ENCODE measurements at regions not wholly inside any gene's neighbourhood (a gene's known extent, or its start where the extent isn't known, plus 50 kb on each side); places are given as distances from the start of the nearest gene placed in this dataset.

DNA sequence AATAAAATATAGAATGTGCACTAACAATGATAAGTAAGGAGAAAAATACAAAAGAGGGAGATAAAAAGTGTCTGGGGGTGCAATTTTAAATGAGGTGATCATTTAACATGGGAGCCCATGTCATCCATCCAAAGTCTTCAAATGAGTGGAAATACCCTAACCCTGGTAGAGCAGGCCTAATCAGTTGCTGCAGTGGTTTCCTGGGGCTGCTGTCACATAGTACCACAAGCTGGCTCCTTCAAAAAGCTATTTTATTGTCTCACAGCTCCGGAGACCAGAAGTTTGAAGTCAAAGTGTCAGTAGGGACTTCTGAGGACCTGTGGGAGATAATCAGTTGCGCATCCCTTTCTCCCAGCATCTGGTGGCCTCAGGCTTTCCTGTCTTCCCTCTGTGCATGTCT lies 717.9 kb downstream of the DIAPH3 start:
- H3K4me1 ChIP-seq, result no peaks in the 10 kb centered on the region

DNA sequence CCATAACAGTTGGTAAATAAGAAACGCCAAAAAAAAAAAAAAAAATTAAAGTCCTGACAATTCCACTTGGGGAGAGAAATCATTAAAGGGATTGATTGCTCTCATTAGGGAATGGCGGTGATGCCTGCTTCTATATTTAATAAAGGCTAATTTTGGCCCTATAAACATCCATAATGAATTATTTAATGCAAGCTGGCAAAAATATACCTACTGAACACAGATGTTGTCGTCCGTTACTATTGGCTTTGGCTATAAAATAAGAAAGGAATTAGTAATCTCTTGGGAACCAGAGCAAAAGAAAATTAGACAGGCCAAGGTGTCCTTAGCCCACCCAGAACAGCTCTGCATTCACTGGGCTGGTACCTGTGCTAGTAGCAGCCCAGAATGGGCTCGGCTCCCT lies 717.3 kb downstream of the DIAPH3 start:
- H3K4me1 ChIP-seq, result no peaks in the 10 kb centered on the region
- intact Hi-C loops (cut with DNase I), result no loop called here
- ATAC-seq, result no peak

More for the DNA sequence above, 717.9 kb downstream of the DIAPH3 start:
- intact Hi-C loops (cut with DNase I), result no loop called here
- TF ChIP-seq, protein P1, sequence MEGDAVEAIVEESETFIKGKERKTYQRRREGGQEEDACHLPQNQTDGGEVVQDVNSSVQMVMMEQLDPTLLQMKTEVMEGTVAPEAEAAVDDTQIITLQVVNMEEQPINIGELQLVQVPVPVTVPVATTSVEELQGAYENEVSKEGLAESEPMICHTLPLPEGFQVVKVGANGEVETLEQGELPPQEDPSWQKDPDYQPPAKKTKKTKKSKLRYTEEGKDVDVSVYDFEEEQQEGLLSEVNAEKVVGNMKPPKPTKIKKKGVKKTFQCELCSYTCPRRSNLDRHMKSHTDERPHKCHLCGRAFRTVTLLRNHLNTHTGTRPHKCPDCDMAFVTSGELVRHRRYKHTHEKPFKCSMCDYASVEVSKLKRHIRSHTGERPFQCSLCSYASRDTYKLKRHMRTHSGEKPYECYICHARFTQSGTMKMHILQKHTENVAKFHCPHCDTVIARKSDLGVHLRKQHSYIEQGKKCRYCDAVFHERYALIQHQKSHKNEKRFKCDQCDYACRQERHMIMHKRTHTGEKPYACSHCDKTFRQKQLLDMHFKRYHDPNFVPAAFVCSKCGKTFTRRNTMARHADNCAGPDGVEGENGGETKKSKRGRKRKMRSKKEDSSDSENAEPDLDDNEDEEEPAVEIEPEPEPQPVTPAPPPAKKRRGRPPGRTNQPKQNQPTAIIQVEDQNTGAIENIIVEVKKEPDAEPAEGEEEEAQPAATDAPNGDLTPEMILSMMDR (IDR thresholded peaks at IDR 0.05), result no peak
- DNase-seq (no peak), ATAC-seq (no peak)
- Histone ChIP-seq H3K9me3 (no peaks in the 10 kb centered on the region), H3K36me3 (no peaks in the 10 kb centered on the region), H3K27ac (no peak overlapping the region), H3K27me3 (no peaks in the 10 kb centered on the region), H3K4me3 (no peak overlapping the region)

DNA sequence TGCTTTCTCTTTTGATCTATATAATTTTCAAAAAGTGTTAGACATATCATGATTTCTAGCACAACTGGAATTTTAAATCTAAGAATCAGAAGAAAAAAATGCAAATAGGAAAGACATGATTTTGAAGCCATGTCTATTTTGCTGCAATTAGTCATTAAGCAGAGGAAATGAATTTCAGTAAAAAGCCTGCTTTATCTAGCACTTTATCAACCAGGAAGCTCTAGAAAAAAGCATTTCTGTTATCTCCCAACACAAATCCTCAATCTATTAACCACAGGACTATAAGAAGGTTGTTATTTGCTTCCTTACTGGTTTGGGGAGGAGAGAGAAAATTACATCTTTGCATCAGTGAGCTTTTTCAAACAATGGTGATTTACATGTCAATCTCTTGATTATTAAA lies 716.7 kb downstream of the DIAPH3 start:
- TF ChIP-seq, protein P1 (IDR thresholded peaks at IDR 0.05), result no peak

More for the DNA sequence above, 717.3 kb downstream of the DIAPH3 start:
- no peak for DNase-seq
- H3K27me3 ChIP-seq, result no peaks in the 10 kb centered on the region
- H3K4me3 ChIP-seq, result no peak overlapping the region
- no peaks in the 10 kb centered on the region for H3K9me3 ChIP-seq
- TF ChIP-seq, protein P1 (IDR thresholded peaks at IDR 0.05), result no peak
- H3K27ac ChIP-seq, result no peak overlapping the region
- H3K36me3 ChIP-seq, result no peaks in the 10 kb centered on the region

DNA sequence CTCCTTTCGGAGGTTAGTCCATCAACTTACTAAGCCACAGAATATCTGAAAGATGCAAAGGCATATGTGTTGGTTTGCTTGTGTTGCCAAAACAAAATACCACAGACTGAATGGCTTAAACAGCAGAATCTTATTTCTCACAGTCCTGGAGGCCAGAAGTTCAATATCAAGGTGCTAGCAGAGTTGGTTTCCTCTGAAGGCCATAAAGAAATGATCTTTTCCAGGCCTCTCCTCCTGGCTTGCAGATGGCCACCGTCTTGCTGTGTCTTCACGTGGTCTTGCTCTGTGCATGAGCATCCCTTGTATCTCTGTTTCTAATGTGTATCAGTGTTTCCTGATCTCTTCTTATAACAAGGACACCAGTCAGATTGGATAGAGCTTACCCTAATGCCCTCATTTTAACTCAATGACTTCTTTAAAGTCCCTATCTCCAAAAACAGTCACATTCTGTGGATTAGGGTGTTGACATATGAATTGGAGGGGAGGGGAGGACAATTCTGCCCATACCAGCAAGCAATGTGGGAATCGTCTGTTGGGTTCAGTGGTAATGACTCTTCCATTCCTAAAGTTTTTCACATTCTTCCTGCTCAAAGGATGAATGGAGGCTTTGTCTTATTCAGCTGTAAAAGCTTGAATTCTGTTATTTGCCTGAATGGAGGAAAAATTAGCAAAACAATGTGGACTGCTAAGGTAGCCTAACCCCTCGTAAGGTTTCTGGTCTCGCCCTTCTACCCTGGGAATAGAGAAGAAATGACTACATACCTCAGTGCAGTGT lies 715.7 kb downstream of the DIAPH3 start:
- no peaks in the 10 kb centered on the region for H3K9me3 ChIP-seq
- TF ChIP-seq, protein P1 (IDR thresholded peaks at IDR 0.05), result no peak
- intact Hi-C loops (cut with DNase I), result no loop called here
- H3K4me1 ChIP-seq, result no peaks in the 10 kb centered on the region
- ATAC-seq (no peak), DNase-seq (no peak)
- H3K27me3 ChIP-seq, result no peaks in the 10 kb centered on the region
- no peak overlapping the region for H3K27ac ChIP-seq
- no peak overlapping the region for H3K4me3 ChIP-seq
- no peaks in the 10 kb centered on the region for H3K36me3 ChIP-seq

More for the DNA sequence above, 716.7 kb downstream of the DIAPH3 start:
- Histone ChIP-seq H3K36me3 (no peaks in the 10 kb centered on the region), H3K27ac (no peak overlapping the region), H3K27me3 (no peaks in the 10 kb centered on the region), H3K4me1 (no peaks in the 10 kb centered on the region), H3K9me3 (no peaks in the 10 kb centered on the region), H3K4me3 (no peak overlapping the region)
- no peak for DNase-seq
- intact Hi-C loops (cut with DNase I), result no loop called here
- ATAC-seq, result no peak

DNA sequence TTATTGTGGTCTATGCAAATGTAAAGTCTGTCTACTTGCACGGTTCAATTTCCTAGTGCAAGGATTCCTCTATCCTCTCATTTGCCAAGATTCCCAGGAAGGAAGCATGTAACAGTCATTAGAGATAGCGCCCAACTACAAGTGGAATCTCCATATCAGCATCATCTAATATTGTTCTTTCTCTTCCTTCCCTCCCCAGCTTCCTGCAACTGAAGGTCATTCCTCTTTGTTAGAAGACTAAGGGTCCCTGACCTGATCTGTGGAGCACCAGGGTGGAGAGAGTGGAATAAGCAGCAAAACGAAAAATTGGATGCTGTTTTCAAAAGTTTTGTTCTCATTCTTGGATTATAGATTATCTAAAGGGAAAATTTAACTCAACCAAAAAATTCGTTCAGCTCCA lies 714.0 kb downstream of the DIAPH3 start:
- no peaks in the 10 kb centered on the region for H3K9me3 ChIP-seq
- H3K27me3 ChIP-seq, result no peaks in the 10 kb centered on the region
- H3K27ac ChIP-seq, result no peak overlapping the region
- TF ChIP-seq, protein P1 (IDR thresholded peaks at IDR 0.05), result no peak
- no peaks in the 10 kb centered on the region for H3K36me3 ChIP-seq
- intact Hi-C loops (cut with DNase I), result no loop called here
- no peaks in the 10 kb centered on the region for H3K4me1 ChIP-seq
- DNase-seq (no peak), ATAC-seq (no peak)
- H3K4me3 ChIP-seq, result no peak overlapping the region

Measured in upper lobe of right lung (tissue), 1 donor.